ENCODE measurements at regions not wholly inside any gene's neighbourhood (a gene's known extent, or its start where the extent isn't known, plus 50 kb on each side); places are given as distances from the start of the nearest gene placed in this dataset.

DNA sequence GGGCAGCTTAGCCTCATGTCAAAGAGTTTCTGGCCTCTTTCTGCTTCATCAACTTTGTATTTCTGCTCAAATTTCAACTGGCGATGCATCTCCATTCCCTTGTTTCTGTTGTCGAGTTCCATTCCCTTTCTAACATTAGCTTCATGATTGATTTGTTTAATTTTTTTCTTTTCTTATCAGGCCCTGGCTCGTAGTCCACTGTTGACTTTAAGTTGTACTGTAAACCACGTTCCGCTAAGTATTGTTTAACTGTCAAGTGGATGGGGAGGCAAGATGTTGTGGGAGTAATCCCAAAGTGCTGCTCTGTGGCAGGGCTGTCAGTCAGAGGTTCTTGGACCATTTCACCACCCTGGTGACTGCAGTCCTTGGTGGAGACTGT, 309.1 kb downstream of the PSAT1 start:
- no peak for DNase-seq

DNA sequence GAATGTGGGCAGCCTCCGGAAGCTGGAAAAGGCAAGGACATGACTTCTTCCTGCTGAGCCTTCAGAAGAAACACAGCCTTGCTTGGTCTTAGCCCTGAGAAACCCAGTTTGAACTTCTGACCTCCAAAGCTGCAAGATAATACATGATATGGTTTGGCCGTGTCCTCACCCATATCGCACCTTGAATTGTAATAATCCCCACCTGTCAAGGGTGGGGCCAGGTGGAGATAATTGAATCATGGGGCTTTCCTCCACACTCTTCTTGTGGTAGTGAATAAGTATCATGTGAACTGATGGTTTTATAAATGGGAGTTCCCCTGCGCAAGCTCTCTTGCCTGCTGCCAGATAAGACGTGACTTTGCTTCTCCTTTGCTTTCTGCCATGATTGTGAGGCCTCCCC, 310.9 kb downstream of the PSAT1 start:
- DNase-seq, result no peak

DNA sequence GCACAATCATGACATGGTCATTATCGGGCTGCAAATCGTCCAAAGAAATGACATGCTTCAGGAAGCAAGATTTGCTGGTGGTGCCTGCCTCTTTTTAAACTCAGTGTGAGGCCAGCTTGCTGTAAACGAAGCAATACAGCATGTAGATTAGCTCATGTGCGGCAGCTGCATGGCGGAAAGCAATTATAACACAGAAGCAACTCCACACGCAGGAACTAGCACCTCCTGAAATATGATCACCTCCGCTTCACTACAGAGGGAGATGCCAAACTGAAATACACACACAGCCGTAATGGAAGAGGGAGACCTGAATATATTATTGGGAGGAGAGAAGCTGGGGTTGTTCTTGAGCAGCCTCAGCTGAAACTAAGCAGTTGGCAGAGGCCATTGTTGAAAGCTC, 312.5 kb downstream of the PSAT1 start:
- DNase-seq, result no peak

GRCh38 chr9:78612091-78612490, 315.2 kb downstream of the PSAT1 start:
- no peak for DNase-seq

DNA sequence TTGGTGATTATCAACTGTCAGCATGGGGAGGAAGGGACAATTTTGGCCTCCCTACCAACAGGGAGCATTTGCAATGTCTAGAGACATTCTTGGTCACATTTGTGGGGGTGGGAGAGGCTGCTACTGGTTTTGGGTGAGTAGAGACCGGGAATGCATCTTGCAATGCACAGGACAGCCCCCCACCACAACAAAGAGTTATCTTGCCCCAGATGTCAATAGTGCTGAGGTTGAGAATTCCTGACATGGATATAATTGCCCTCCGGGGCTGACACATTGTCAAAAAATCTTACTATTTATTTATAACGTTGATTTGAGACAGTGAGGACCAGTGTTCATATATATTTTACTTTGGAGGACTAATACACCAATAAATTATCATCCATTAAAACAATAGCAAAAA, 316.1 kb downstream of the PSAT1 start:
- no peak for DNase-seq

- no peak for DNase-seq
These were observed 318.0 kb downstream of the PSAT1 start for GRCh38 chr9:78614892-78615291.

DNA sequence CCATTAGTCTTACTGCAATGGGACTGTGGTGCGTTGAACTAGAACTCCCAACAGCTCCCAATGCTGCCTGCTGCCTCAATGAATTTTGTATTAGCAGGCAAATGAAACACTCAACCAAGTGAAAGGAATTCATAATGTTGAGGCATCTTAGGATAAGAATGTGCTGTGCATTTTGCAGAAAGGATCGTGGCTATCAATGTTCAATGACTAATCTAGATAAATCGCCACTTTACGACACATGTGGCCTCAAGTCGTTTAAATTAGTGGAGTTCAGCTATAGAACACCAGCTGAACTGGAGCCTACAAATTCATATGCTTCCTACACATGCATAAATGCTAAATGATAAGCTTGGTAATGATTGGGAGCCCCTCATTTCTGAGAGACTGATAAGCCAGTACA, 318.4 kb downstream of the PSAT1 start:
- no peak for DNase-seq

GRCh38 chr9:78618735-78619134, 321.8 kb downstream of the PSAT1 start:
- DNase-seq, result no peak

DNA sequence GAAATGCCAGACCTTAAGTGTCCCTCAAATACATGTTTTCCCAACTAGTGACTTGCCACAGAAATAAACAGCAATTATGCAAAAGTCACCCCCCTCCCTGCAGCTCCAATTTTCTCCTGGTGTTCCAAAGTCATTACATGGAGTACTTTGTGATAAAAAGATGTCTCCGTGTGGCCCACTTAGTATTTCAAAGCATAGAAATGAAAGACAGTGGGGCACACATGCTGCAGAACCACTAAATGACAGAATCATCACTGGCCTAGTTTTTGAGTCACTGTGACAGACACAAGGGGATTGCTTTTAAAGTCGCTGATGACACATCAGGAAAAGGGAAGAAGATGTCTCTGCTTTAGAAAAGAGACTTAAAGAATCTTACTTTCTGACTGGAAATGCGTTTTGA, 323.4 kb downstream of the PSAT1 start:
- peak; percentile 51 for DNase-seq

DNA sequence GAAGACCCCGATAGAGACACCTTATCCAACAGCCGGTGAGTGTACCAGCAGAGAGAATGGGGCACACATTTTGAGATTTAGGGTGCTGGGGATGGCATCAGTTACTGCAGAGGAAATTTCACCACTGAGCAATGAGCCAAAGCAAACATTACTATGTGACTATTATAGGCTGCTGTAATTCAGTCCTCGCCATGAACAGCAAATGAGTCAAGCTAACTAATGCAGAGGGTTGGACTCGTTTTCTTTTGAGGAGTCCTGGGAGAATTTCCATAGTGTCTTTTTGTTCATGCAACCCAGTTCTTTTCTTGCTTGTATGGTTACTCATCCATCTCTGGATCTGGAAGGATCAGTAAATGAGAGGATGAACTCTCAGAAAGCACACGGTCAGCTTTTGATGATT, 323.8 kb downstream of the PSAT1 start:
- DNase-seq, result peak; percentile 4

- peak; percentile 4 for DNase-seq
These were observed 325.2 kb downstream of the PSAT1 start for GRCh38 chr9:78622126-78622525.

- DNase-seq, result no peak
These were observed 330.0 kb downstream of the PSAT1 start for GRCh38 chr9:78626971-78627370.

- DNase-seq, result no peak
These were observed 334.0 kb downstream of the PSAT1 start for GRCh38 chr9:78630966-78631365.

DNA sequence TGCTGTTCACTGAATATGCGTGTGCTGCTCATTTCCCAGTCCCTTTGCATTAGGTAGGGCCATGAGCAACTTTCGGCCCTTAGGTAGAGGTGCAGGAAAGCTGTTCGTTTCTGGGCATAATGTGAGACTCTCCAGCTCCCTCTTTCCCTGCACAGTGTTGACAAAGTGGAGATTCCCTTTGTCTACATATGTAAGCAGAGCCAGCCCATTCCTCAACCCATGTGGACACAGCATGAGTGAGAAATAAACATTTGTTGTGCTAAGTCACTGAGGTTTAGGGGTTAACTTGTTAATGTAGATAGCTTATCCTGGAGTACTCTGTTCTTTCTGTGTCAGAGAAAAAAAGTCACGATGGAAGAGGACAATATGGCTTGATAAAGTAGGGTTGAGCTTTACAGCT, 343.8 kb downstream of the PSAT1 start:
- no peak for DNase-seq

GRCh38 chr9:78644359-78644758, 347.4 kb downstream of the PSAT1 start:
- peak; percentile 41 for DNase-seq

GRCh38 chr9:78654324-78654723, 357.4 kb downstream of the PSAT1 start:
- DNase-seq, result no peak

DNA sequence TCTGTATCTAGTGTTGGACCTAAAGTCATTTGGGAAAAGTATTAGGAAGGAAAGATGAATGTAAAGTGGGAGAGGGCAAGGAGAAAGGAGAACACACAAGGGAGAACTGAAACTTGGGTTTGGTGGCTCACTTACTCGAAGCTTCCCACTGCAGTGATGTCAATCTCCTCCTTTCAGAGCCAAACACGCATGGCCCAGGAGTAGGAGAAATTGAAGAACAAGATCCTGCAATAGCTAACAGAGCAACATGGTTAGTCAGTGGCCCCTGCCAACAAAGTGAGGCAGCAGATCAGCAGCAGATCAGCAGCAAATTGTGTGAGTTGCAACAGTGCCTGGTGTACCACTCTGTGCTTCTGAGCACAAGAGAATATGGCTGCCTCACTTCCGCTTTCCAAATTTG, 366.4 kb downstream of the PSAT1 start:
- peak; percentile 82 for DNase-seq

DNA sequence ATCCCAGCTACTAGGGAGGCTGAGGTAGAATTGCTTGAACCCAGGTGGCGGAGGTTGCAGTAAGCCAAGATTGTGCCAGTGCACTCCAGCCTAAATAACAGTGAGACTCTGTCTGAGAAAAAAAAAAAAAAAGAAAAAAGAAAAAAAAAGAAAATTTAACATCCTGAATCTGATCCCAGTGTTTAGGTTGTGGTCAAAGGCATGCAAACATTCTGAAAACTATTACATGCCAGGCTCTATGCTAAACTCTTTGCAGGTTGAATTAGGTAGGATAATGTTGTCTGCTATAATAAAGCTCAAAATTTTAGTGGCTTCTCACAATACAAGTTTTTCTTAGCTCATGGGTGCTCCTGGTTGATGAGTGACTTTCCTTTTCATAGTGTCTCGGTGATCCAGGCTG, 367.4 kb downstream of the PSAT1 start:
- DNase-seq, result no peak

DNA sequence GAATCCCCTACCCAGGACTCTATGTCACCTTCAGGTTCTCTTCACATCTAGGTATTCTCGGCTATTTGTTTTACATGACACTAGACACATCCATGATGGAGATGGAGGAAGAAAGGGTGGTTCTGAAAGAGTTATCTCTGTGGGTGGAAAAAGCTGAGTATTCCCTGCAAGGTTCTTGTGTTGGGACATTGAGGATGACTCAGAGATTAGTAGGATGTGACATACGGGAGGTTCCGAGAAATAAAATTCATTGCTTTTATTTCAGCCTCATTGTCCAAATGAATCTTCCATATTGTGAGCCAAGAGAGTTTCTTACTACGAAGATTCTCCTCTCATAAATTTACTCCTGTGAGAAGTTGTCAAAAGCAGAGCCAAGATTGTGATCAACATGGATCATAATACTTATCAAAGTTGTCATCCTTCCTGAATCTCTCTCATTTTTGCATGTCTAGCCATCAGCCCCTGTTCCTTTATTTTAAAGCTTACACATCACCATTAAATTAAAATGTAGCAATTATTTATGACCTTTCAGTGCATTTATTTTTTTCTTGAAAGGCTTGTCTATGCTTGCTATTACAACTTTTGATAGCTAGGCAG, 370.0 kb downstream of the PSAT1 start:
- peak; percentile 37 for DNase-seq

GRCh38 chr9:78668148-78668832, 371.4 kb downstream of the PSAT1 start:
- DNase-seq, result no peak

GRCh38 chr9:78669591-78669990, 372.7 kb downstream of the PSAT1 start:
- no peak for DNase-seq

GRCh38 chr9:78671785-78672184, 374.9 kb downstream of the PSAT1 start:
- no peak for DNase-seq

- no peak for DNase-seq
These were observed 377.9 kb downstream of the PSAT1 start for GRCh38 chr9:78674874-78675273.

GRCh38 chr9:78676009-78676408, 379.1 kb downstream of the PSAT1 start:
- no peak for DNase-seq

- no peak for DNase-seq
These were observed 379.7 kb downstream of the PSAT1 start for GRCh38 chr9:78676623-78677022.

Measured in inflammatory macrophage treated with lipopolysaccharide for 4 hours (primary cell).